HCT116 (cell line): ENCODE measurements at regions not wholly inside any gene's neighbourhood (a gene's known extent, or its start where the extent isn't known, plus 50 kb on each side); places are given as distances from the start of the nearest gene placed in this dataset.
"Not testable (repeated sequence)": the region's sequence is repeated elsewhere in the genome, so short reads cannot be mapped to it uniquely, and the experiment has no call there.

ENCODE experiments used
- ATAC-seq: fragments of 200-7000 bp; cut with Tn5 transposase; 2 replicates; pipeline ENCODE4 v1.9.1; 2020; ENCODE audit warnings: mild to moderate bottlenecking, moderate library complexity
- BruUV-seq: library from RNA; stranded (reverse); fragments of 400-500 nt; replicated peaks from 2 replicates; lab custom pipeline; 2021; lab: Mats Ljungman, UMichigan
- CTCF ChIA-PET: fragments of 300-600 bp; sonication (Branson Sonifier 250); formaldehyde crosslinking; loops from one replicate; lab custom pipeline; 2021; ENCODE audit warnings: antibody characterized with exemption; lab: Charles Lee
- POLR2A ChIA-PET: fragments of 300-600, 350-600 bp; sonication (Branson Sonifier 250); formaldehyde crosslinking; loops from one replicate; lab custom pipeline; 2021; ENCODE audit warnings: antibody characterized with exemption; lab: Charles Lee
- RAD21 ChIA-PET, 2 experiments: fragments of 300-600 bp; sonication (Branson Sonifier 250); formaldehyde crosslinking; loops; one replicate each; lab custom pipeline; 2023; ENCODE audit warnings: low total read pairs in 2 of 2; ENCODE audit not compliant: uncharacterized antibody in 2 of 2, unreplicated experiment in 2 of 2, low non-redundant PET in 1 of 2; lab: Charles Lee
- DNase-seq: peaks from one replicate; pipeline ENCODE4 v3.0.0-alpha.2; 2010; ENCODE audit warnings: low read depth, low spot score
- H2AFZ ChIP-seq: fragments of 200-600 bp; shearing (Covaris generic), sonication (generic); 2 replicates; pipeline ENCODE4 v1.6.1; 2017; ENCODE audit warnings: low read depth, mixed run types, mixed read lengths, antibody characterized with exemption, low read length; ENCODE audit not compliant: poor library complexity, severe bottlenecking
- H3K27ac ChIP-seq: 2 replicates; pipeline ENCODE4 v1.5.1; 2012; ENCODE audit warnings: low read depth, low read length
- H3K27me3 ChIP-seq: fragments of 200-600 bp; sonication (generic); 2 replicates; pipeline ENCODE4 v1.6.1; 2016; ENCODE audit warnings: mixed run types, low read length, mixed read lengths; ENCODE audit not compliant: insufficient read depth
- H3K36me3 ChIP-seq, 2 experiments: fragments of 200-500 bp in 1 of 2; fragments of 200-600 bp in 1 of 2; sonication (Bioruptor generic) in 1 of 2; sonication (generic) in 1 of 2; 2 replicates each; pipeline versions ENCODE4 v1.5.1 to v1.6.1; 2014 to 2016; ENCODE audit warnings: low read length in 2 of 2, inconsistent platforms in 1 of 2, mixed read lengths in 1 of 2, mixed run types in 1 of 2; ENCODE audit not compliant: insufficient read depth in 2 of 2, control insufficient read depth in 1 of 2
- H3K4me1 ChIP-seq, 2 experiments: fragments of 200-600 bp in 1 of 2; sonication (generic) in 1 of 2; 2 replicates each; pipeline versions ENCODE4 v1.5.1 to v1.6.1; 2012 to 2017; ENCODE audit warnings: low read length in 2 of 2, inconsistent platforms in 1 of 2, mild to moderate bottlenecking in 1 of 2, mixed read lengths in 1 of 2, mixed run types in 1 of 2, moderate library complexity in 1 of 2; ENCODE audit not compliant: insufficient read depth in 2 of 2, control insufficient read depth in 1 of 2
- H3K4me2 ChIP-seq: fragments of 200-600 bp; sonication (generic); 2 replicates; pipeline ENCODE4 v1.6.1; 2017; ENCODE audit warnings: mixed run types, low read length, mixed read lengths
- H3K4me3 ChIP-seq, 2 experiments: fragments of 200-600 bp in 1 of 2; sonication (generic) in 1 of 2; replicated peaks in 1 of 2; 2 replicates each; pipeline ENCODE4 v1.5.1; 2011 to 2016; ENCODE audit warnings: low read length in 2 of 2, control low read depth in 1 of 2, low read depth in 1 of 2, mild to moderate bottlenecking in 1 of 2, mixed read lengths in 1 of 2, mixed run types in 1 of 2
- H3K79me2 ChIP-seq: fragments of 200-600 bp; sonication (generic); 2 replicates; pipeline ENCODE4 v1.6.1; 2017; ENCODE audit warnings: mild to moderate bottlenecking, mixed run types, low read length, moderate library complexity, mixed read lengths; ENCODE audit not compliant: insufficient read depth
- H3K9ac ChIP-seq: fragments of 200-600 bp; sonication (generic); 2 replicates; pipeline ENCODE4 v1.6.1; 2016; ENCODE audit warnings: low read length, mixed read lengths
- H3K9me2 ChIP-seq: fragments of 200-600 bp; sonication (generic), shearing (Covaris generic); 2 replicates; pipeline ENCODE4 v1.6.1; 2017; ENCODE audit warnings: mixed run types, mild to moderate bottlenecking, moderate library complexity; ENCODE audit not compliant: insufficient read depth
- H3K9me3 ChIP-seq, 2 experiments: fragments of 200-500 bp in 1 of 2; fragments of 200-600 bp in 1 of 2; sonication (Bioruptor generic) in 1 of 2; sonication (generic) in 1 of 2; 2 replicates each; pipeline ENCODE4 v1.6.1; 2014 to 2017; ENCODE audit warnings: low read length in 2 of 2, mixed read lengths in 2 of 2, inconsistent platforms in 1 of 2, low read depth in 1 of 2, mild to moderate bottlenecking in 1 of 2, mixed run types in 1 of 2, moderate library complexity in 1 of 2; ENCODE audit not compliant: control insufficient read depth in 1 of 2, insufficient read depth in 1 of 2
- H4K20me1 ChIP-seq: fragments of 200-600 bp; sonication (generic), shearing (Covaris generic); 2 replicates; pipeline ENCODE4 v1.6.1; 2017; ENCODE audit warnings: mixed run types, mild to moderate bottlenecking, moderate library complexity; ENCODE audit not compliant: insufficient read depth
- CTCF ChIP-seq, 3 experiments: fragments of 200-600 bp in 1 of 3; sonication (generic) in 1 of 3; IDR thresholded peaks in 2 of 3; conservative IDR thresholded peaks in 1 of 3; 2 replicates each; pipeline ENCODE4 v1.5.1; 2012 to 2017; ENCODE audit warnings: low read depth in 2 of 3, low read length in 2 of 3, antibody characterized with exemption in 1 of 3, borderline replicate concordance in 1 of 3, control low read depth in 1 of 3, mild to moderate bottlenecking in 1 of 3, mixed read lengths in 1 of 3, mixed run types in 1 of 3, moderate library complexity in 1 of 3; ENCODE audit not compliant: insufficient read depth in 1 of 3
- JUND ChIP-seq: IDR thresholded peaks from 2 replicates; pipeline ENCODE4 v1.6.1; 2012
- POLR2A ChIP-seq: IDR thresholded peaks from 2 replicates; pipeline ENCODE4 v1.7.0; 2011; ENCODE audit warnings: borderline replicate concordance; ENCODE audit not compliant: insufficient read depth, insufficient read length; ENCODE audit errors: extremely low read depth
- SP1 ChIP-seq: IDR thresholded peaks from 2 replicates; pipeline ENCODE4 v1.6.1; 2012; ENCODE audit warnings: low read depth
- SRF ChIP-seq: IDR thresholded peaks from 2 replicates; pipeline ENCODE4 v1.6.1; 2012; ENCODE audit warnings: low read depth
- ZFX ChIP-seq: fragments of 450-650 bp; IDR thresholded peaks from 2 replicates; pipeline ENCODE4 v1.6.1; 2017
- intact Hi-C: fragments of 100-400 bp; cut with micrococcal nuclease; formaldehyde crosslinking; loops from 2 replicates; pipeline ENCODE4 v1.10.0; 2022

- CTCF ChIA-PET = no interaction called here
- no peaks in the 10 kb centered on the region for H4K20me1 ChIP-seq
- H3K9me2 ChIP-seq = no peaks in the 10 kb centered on the region
- H2AFZ ChIP-seq = no peak overlapping the region
- H3K27ac ChIP-seq = no peak overlapping the region
- no peaks in the 10 kb centered on the region for H3K4me1 ChIP-seq
- intact Hi-C loops = no loop called here
- no peak for TF ChIP-seq CTCF (IDR thresholded peaks at IDR 0.05 in 2 of 3, conservative IDR thresholded peaks at IDR 0.05 in 1 of 3; ENCODE audit: borderline replicate concordance in 1 of 3, insufficient read depth in 1 of 3, low read depth in 2 of 3, low read length in 2 of 3)
- TF ChIP-seq POLR2A = no peak
- no peak for TF ChIP-seq JUND
- TF ChIP-seq ZFX = no peak
- no peak for TF ChIP-seq SRF
- TF ChIP-seq SP1 = no peak
- TF ChIP-seq, all 23 proteins: peak for 0
- Histone ChIP-seq H3K4me3 (no peak overlapping the region), H3K27me3 (no peaks in the 10 kb centered on the region), H3K79me2 (no peaks in the 10 kb centered on the region), H3K9ac (no peak overlapping the region), H3K4me2 (no peak overlapping the region), H3K36me3 (no peaks in the 10 kb centered on the region), H3K9me3 (peaks cover 5 to 16% of the 10 kb centered on the region in 2 experiments; a peak in 2 of 4 replicates)
- DNase-seq = no peak
- no TSS peak for BruUV-seq
- ChIA-PET RAD21 (no interaction called here), POLR2A (no interaction called here)
- no peak for ATAC-seq
Measured at GRCh38 chr7:68088879-68089278, 1092.2 kb downstream of the TYW1 start.

- DNase-seq, intact Hi-C loops, H4K20me1 ChIP-seq, CTCF ChIA-PET, H2AFZ ChIP-seq, RAD21 ChIA-PET, H3K4me3 ChIP-seq, H3K36me3 ChIP-seq, H3K9me2 ChIP-seq, ATAC-seq, H3K27me3 ChIP-seq, H3K9ac ChIP-seq, H3K4me2 ChIP-seq, BruUV-seq, H3K27ac ChIP-seq, H3K79me2 ChIP-seq, H3K4me1 ChIP-seq, POLR2A ChIA-PET: not testable (repeated sequence)
- H3K9me3 ChIP-seq = peaks cover 6 to 19% of the 10 kb centered on the region in 2 experiments; a peak in 1 of 4 replicates
Measured at GRCh38 chr7:68090256-68090655, 1093.6 kb downstream of the TYW1 start.
